CMK (cell line): ENCODE measurements at regions not wholly inside any gene's neighbourhood (a gene's known extent, or its start where the extent isn't known, plus 50 kb on each side); places are given as distances from the start of the nearest gene placed in this dataset.
A peak's percentile ranks its signal among the peaks of the same experiment; 100 is the strongest.

Source experiments
- DNase-seq: peaks from one replicate; pipeline ENCODE4 v3.0.0-alpha.2; 2010; ENCODE audit warnings: low read depth

- no peak for DNase-seq
Measured at GRCh38 chr14:101179691-101180211, 276.2 kb upstream of the RTL1 start.

- peak; percentile 7 for DNase-seq
Measured at GRCh38 chr14:101181446-101182313, 278.2 kb upstream of the RTL1 start.

- no peak for DNase-seq
Measured at GRCh38 chr14:101182476-101182875, 279.0 kb upstream of the RTL1 start.

- no peak for DNase-seq
Measured at GRCh38 chr14:101183376-101184103, 280.0 kb upstream of the RTL1 start.

GRCh38 chr14:101184104-101184455, 280.6 kb upstream of the RTL1 start:
- DNase-seq: no peak

GRCh38 chr14:101184572-101184971, 281.1 kb upstream of the RTL1 start:
- no peak for DNase-seq

- DNase-seq: no peak
Measured at GRCh38 chr14:101185073-101185835, 281.7 kb upstream of the RTL1 start.

- DNase-seq: no peak
Measured at GRCh38 chr14:101185946-101186345, 282.4 kb upstream of the RTL1 start.

- no peak for DNase-seq
Measured at GRCh38 chr14:101186544-101186943, 283.0 kb upstream of the RTL1 start.

GRCh38 chr14:101186992-101187815, 283.7 kb upstream of the RTL1 start:
- no peak for DNase-seq

GRCh38 chr14:101187816-101188570, 284.5 kb upstream of the RTL1 start:
- no peak for DNase-seq

- no peak for DNase-seq
Measured at GRCh38 chr14:101188571-101188915, 285.0 kb upstream of the RTL1 start.

GRCh38 chr14:101189266-101189665, 285.7 kb upstream of the RTL1 start:
- DNase-seq: no peak

- DNase-seq: no peak
Measured at GRCh38 chr14:101189962-101190560, 286.5 kb upstream of the RTL1 start.

- no peak for DNase-seq
Measured at GRCh38 chr14:101191101-101191720, 287.7 kb upstream of the RTL1 start.

GRCh38 chr14:101191721-101192660, 288.5 kb upstream of the RTL1 start:
- DNase-seq: no peak

GRCh38 chr14:101192661-101193000, 289.1 kb upstream of the RTL1 start:
- no peak for DNase-seq

GRCh38 chr14:101193106-101193844, 289.8 kb upstream of the RTL1 start:
- DNase-seq: no peak
